Activated CD8-positive, alpha-beta T cell treated with anti-CD3 and anti-CD28 coated beads, Interleukin-2, amount 10 ng/mL, durations not matched to agents 7 days and 5 days (primary cell): ENCODE measurements at regions not wholly inside any gene's neighbourhood (a gene's known extent, or its start where the extent isn't known, plus 50 kb on each side); places are given as distances from the start of the nearest gene placed in this dataset.

Experiments used
- ATAC-seq: fragments of 150-1000 bp; cut with Tn5 transposase; one replicate; pipeline ENCODE4 v1.10.0; 2021; ENCODE audit warnings: moderate library complexity
- CTCF ChIA-PET: fragments of 350-600 bp; sonication (Branson Sonifier 250); formaldehyde crosslinking; loops from one replicate; lab custom pipeline; 2021; ENCODE audit warnings: antibody characterized with exemption; lab: Charles Lee
- POLR2A ChIA-PET: fragments of 350-600 bp; sonication (Branson Sonifier 250); formaldehyde crosslinking; loops from one replicate; lab custom pipeline; 2021; ENCODE audit warnings: antibody characterized with exemption; lab: Charles Lee
- DNase-seq: peaks from one replicate; pipeline ENCODE4 v3.0.0-alpha.2; 2020
- H3K27ac Mint-ChIP-seq: one replicate; pipeline ENCODE4 v1.8.0; 2021; ENCODE audit warnings: mild to moderate bottlenecking, mixed read lengths
- H3K27me3 Mint-ChIP-seq: one replicate; pipeline ENCODE4 v1.8.0; 2021; ENCODE audit warnings: low read depth, mixed read lengths
- H3K36me3 Mint-ChIP-seq: one replicate; pipeline ENCODE4 v1.8.0; 2021; ENCODE audit warnings: low read depth, mixed read lengths
- H3K4me1 Mint-ChIP-seq: one replicate; pipeline ENCODE4 v1.8.0; 2021; ENCODE audit warnings: low read depth, mixed read lengths
- H3K4me3 Mint-ChIP-seq: one replicate; pipeline ENCODE4 v1.8.0; 2021; ENCODE audit warnings: mild to moderate bottlenecking, mixed read lengths
- H3K9me3 Mint-ChIP-seq: one replicate; pipeline ENCODE4 v1.8.0; 2022; ENCODE audit warnings: mixed read lengths; ENCODE audit not compliant: insufficient read depth

GRCh38 chr10:1881636-1882035 lies 144.3 kb upstream of the ADARB2 start:
- Mint-ChIP-seq H3K4me1 (no peaks in the 10 kb centered on the region), H3K9me3 (peaks cover 8% of the 10 kb centered on the region), H3K36me3 (no peaks in the 10 kb centered on the region), H3K4me3 (no peak overlapping the region), H3K27ac (no peak overlapping the region), H3K27me3 (no peaks in the 10 kb centered on the region)
- ChIA-PET POLR2A (no interaction called here), CTCF (no interaction called here)
- no peak for DNase-seq
- ATAC-seq = no peak

GRCh38 chr10:1874533-1874932 lies 137.2 kb upstream of the ADARB2 start:
- Mint-ChIP-seq H3K27ac (no peak overlapping the region), H3K36me3 (no peaks in the 10 kb centered on the region), H3K9me3 (no peaks in the 10 kb centered on the region), H3K27me3 (no peaks in the 10 kb centered on the region), H3K4me3 (no peak overlapping the region), H3K4me1 (no peaks in the 10 kb centered on the region)
- POLR2A ChIA-PET = no interaction called here
- CTCF ChIA-PET = no interaction called here
- DNase-seq (no peak), ATAC-seq (no peak)

GRCh38 chr10:1873661-1874315 lies 136.5 kb upstream of the ADARB2 start:
- no peaks in the 10 kb centered on the region for H3K4me1 Mint-ChIP-seq
- ChIA-PET POLR2A (no interaction called here), CTCF (no interaction called here)
- H3K27ac Mint-ChIP-seq = no peak overlapping the region
- no peaks in the 10 kb centered on the region for H3K36me3 Mint-ChIP-seq
- H3K9me3 Mint-ChIP-seq = no peaks in the 10 kb centered on the region
- no peak for ATAC-seq
- DNase-seq = no peak
- no peaks in the 10 kb centered on the region for H3K27me3 Mint-ChIP-seq
- H3K4me3 Mint-ChIP-seq = no peak overlapping the region

GRCh38 chr10:1872151-1872726 lies 134.9 kb upstream of the ADARB2 start:
- H3K27me3 Mint-ChIP-seq = no peaks in the 10 kb centered on the region
- H3K27ac Mint-ChIP-seq = no peak overlapping the region
- ATAC-seq (no peak), DNase-seq (no peak)
- CTCF ChIA-PET = no interaction called here
- H3K4me1 Mint-ChIP-seq = no peaks in the 10 kb centered on the region
- no peaks in the 10 kb centered on the region for H3K36me3 Mint-ChIP-seq
- no peaks in the 10 kb centered on the region for H3K9me3 Mint-ChIP-seq
- H3K4me3 Mint-ChIP-seq = no peak overlapping the region
- POLR2A ChIA-PET = no interaction called here

GRCh38 chr10:1870491-1870890 lies 133.2 kb upstream of the ADARB2 start:
- no peaks in the 10 kb centered on the region for H3K36me3 Mint-ChIP-seq
- no peak for ATAC-seq
- no peaks in the 10 kb centered on the region for H3K4me1 Mint-ChIP-seq
- H3K4me3 Mint-ChIP-seq = no peak overlapping the region
- no peaks in the 10 kb centered on the region for H3K9me3 Mint-ChIP-seq
- H3K27me3 Mint-ChIP-seq = no peaks in the 10 kb centered on the region
- DNase-seq = no peak
- CTCF ChIA-PET = no interaction called here
- POLR2A ChIA-PET = no interaction called here
- no peak overlapping the region for H3K27ac Mint-ChIP-seq

- no peaks in the 10 kb centered on the region for H3K27me3 Mint-ChIP-seq
- no peaks in the 10 kb centered on the region for H3K4me1 Mint-ChIP-seq
- no peaks in the 10 kb centered on the region for H3K36me3 Mint-ChIP-seq
- H3K9me3 Mint-ChIP-seq = no peaks in the 10 kb centered on the region
- CTCF ChIA-PET = no interaction called here
- H3K4me3 Mint-ChIP-seq = no peak overlapping the region
- DNase-seq (no peak), ATAC-seq (no peak)
- no peak overlapping the region for H3K27ac Mint-ChIP-seq
- POLR2A ChIA-PET = no interaction called here
Measured at GRCh38 chr10:1869861-1870260, 132.5 kb upstream of the ADARB2 start.

GRCh38 chr10:1860351-1860750 lies 123.0 kb upstream of the ADARB2 start:
- no peak overlapping the region for H3K4me3 Mint-ChIP-seq
- ChIA-PET POLR2A (no interaction called here), CTCF (no interaction called here)
- no peak for ATAC-seq
- no peaks in the 10 kb centered on the region for H3K4me1 Mint-ChIP-seq
- no peak overlapping the region for H3K27ac Mint-ChIP-seq
- H3K9me3 Mint-ChIP-seq = no peaks in the 10 kb centered on the region
- DNase-seq = no peak
- no peaks in the 10 kb centered on the region for H3K36me3 Mint-ChIP-seq
- H3K27me3 Mint-ChIP-seq = no peaks in the 10 kb centered on the region

- no peak for DNase-seq
- Mint-ChIP-seq H3K27ac (no peak overlapping the region), H3K4me1 (no peaks in the 10 kb centered on the region), H3K4me3 (no peak overlapping the region), H3K9me3 (no peaks in the 10 kb centered on the region), H3K27me3 (no peaks in the 10 kb centered on the region), H3K36me3 (no peaks in the 10 kb centered on the region)
- CTCF ChIA-PET = no interaction called here
- no peak for ATAC-seq
- POLR2A ChIA-PET = no interaction called here
Measured at GRCh38 chr10:1858547-1858946, 121.2 kb upstream of the ADARB2 start.

GRCh38 chr10:1858048-1858447 lies 120.7 kb upstream of the ADARB2 start:
- no peaks in the 10 kb centered on the region for H3K36me3 Mint-ChIP-seq
- ChIA-PET CTCF (no interaction called here), POLR2A (no interaction called here)
- H3K4me1 Mint-ChIP-seq = no peaks in the 10 kb centered on the region
- no peak overlapping the region for H3K27ac Mint-ChIP-seq
- H3K27me3 Mint-ChIP-seq = no peaks in the 10 kb centered on the region
- no peaks in the 10 kb centered on the region for H3K9me3 Mint-ChIP-seq
- no peak overlapping the region for H3K4me3 Mint-ChIP-seq
- no peak for DNase-seq
- ATAC-seq = no peak

GRCh38 chr10:1855911-1856310 lies 118.6 kb upstream of the ADARB2 start:
- H3K4me3 Mint-ChIP-seq = no peak overlapping the region
- ChIA-PET CTCF (no interaction called here), POLR2A (no interaction called here)
- DNase-seq (no peak), ATAC-seq (no peak)
- H3K4me1 Mint-ChIP-seq = no peaks in the 10 kb centered on the region
- H3K36me3 Mint-ChIP-seq = no peaks in the 10 kb centered on the region
- no peaks in the 10 kb centered on the region for H3K27me3 Mint-ChIP-seq
- no peak overlapping the region for H3K27ac Mint-ChIP-seq
- H3K9me3 Mint-ChIP-seq = no peaks in the 10 kb centered on the region

GRCh38 chr10:1854271-1854670 lies 116.9 kb upstream of the ADARB2 start:
- Mint-ChIP-seq H3K27me3 (no peaks in the 10 kb centered on the region), H3K9me3 (no peaks in the 10 kb centered on the region), H3K4me3 (no peak overlapping the region), H3K27ac (no peak overlapping the region), H3K36me3 (no peaks in the 10 kb centered on the region), H3K4me1 (no peaks in the 10 kb centered on the region)
- ATAC-seq = no peak
- ChIA-PET CTCF (no interaction called here), POLR2A (no interaction called here)
- DNase-seq = no peak

GRCh38 chr10:1853801-1854200 lies 116.5 kb upstream of the ADARB2 start:
- ChIA-PET POLR2A (no interaction called here), CTCF (no interaction called here)
- DNase-seq (no peak), ATAC-seq (no peak)
- no peak overlapping the region for H3K27ac Mint-ChIP-seq
- no peaks in the 10 kb centered on the region for H3K4me1 Mint-ChIP-seq
- no peaks in the 10 kb centered on the region for H3K9me3 Mint-ChIP-seq
- no peak overlapping the region for H3K4me3 Mint-ChIP-seq
- H3K36me3 Mint-ChIP-seq = no peaks in the 10 kb centered on the region
- H3K27me3 Mint-ChIP-seq = no peaks in the 10 kb centered on the region

GRCh38 chr10:1852841-1853240 lies 115.5 kb upstream of the ADARB2 start:
- Mint-ChIP-seq H3K9me3 (no peaks in the 10 kb centered on the region), H3K27me3 (no peaks in the 10 kb centered on the region), H3K36me3 (no peaks in the 10 kb centered on the region), H3K4me3 (no peak overlapping the region), H3K4me1 (no peaks in the 10 kb centered on the region), H3K27ac (no peak overlapping the region)
- ChIA-PET CTCF (no interaction called here), POLR2A (no interaction called here)
- ATAC-seq (no peak), DNase-seq (no peak)
